A673 (cell line): ENCODE measurements at regions not wholly inside any gene's neighbourhood (a gene's known extent, or its start where the extent isn't known, plus 50 kb on each side); places are given as distances from the start of the nearest gene placed in this dataset.
"Not testable (repeated sequence)": the region's sequence is repeated elsewhere in the genome, so short reads cannot be mapped to it uniquely, and the experiment has no call there.

Experiments used
- BruUV-seq: library from RNA; stranded (reverse); fragments of 400-500 nt; replicated peaks from 2 replicates; lab custom pipeline; 2021; lab: Mats Ljungman, UMichigan
- CTCF ChIA-PET: fragments of 300-600 bp; sonication (Branson Sonifier 250); formaldehyde crosslinking; loops from one replicate; lab custom pipeline; 2022; ENCODE audit warnings: antibody characterized with exemption; lab: Charles Lee
- POLR2A ChIA-PET: fragments of 300-600 bp; sonication (Branson Sonifier 250); formaldehyde crosslinking; loops from one replicate; lab custom pipeline; 2022; ENCODE audit warnings: antibody characterized with exemption; ENCODE audit not compliant: low non-redundant PET; lab: Charles Lee
- DNase-seq: peaks from one replicate; pipeline ENCODE4 v3.0.0-alpha.2; 2015; ENCODE audit warnings: low spot score
- H3K27ac ChIP-seq: fragments of 200-600 bp; sonication (generic); 2 replicates; pipeline ENCODE4 v1.5.1; 2016; ENCODE audit warnings: mixed run types, low read depth, mild to moderate bottlenecking, mixed read lengths, antibody characterized with exemption, low read length; ENCODE audit not compliant: poor library complexity, severe bottlenecking
- H3K27me3 ChIP-seq: fragments of 200-600 bp; sonication (generic); replicated peaks from 2 replicates; pipeline ENCODE4 v1.6.1; 2017; ENCODE audit warnings: mixed run types, low read depth, mild to moderate bottlenecking, mixed read lengths, antibody characterized with exemption, low read length; ENCODE audit not compliant: insufficient read depth, poor library complexity
- H3K36me3 ChIP-seq: fragments of 200-600 bp; sonication (generic); 2 replicates; pipeline ENCODE4 v1.6.1; 2016; ENCODE audit warnings: mixed run types, mild to moderate bottlenecking, mixed read lengths, antibody characterized with exemption, low read length; ENCODE audit not compliant: insufficient read depth, poor library complexity, severe bottlenecking
- H3K4me1 ChIP-seq: fragments of 200-600 bp; sonication (generic); 2 replicates; pipeline ENCODE4 v1.6.1; 2017; ENCODE audit warnings: mixed run types, mild to moderate bottlenecking, mixed read lengths, antibody characterized with exemption, low read length; ENCODE audit not compliant: insufficient read depth, poor library complexity, severe bottlenecking
- H3K4me3 ChIP-seq: fragments of 200-600 bp; sonication (generic); 2 replicates; pipeline ENCODE4 v1.5.1; 2016; ENCODE audit warnings: low read depth, mixed run types, mild to moderate bottlenecking, mixed read lengths, low read length; ENCODE audit not compliant: poor library complexity, severe bottlenecking
- H3K9me3 ChIP-seq: fragments of 200-600 bp; sonication (generic); 2 replicates; pipeline ENCODE4 v1.6.1; 2016; ENCODE audit warnings: mixed run types, low read depth, mild to moderate bottlenecking, mixed read lengths, antibody characterized with exemption, low read length; ENCODE audit not compliant: poor library complexity, severe bottlenecking
- EZH2 ChIP-seq: fragments of 200-600 bp; sonication (generic); IDR thresholded peaks from 2 replicates; pipeline ENCODE4 v1.6.1; 2017; ENCODE audit warnings: borderline replicate concordance, low read depth, mild to moderate bottlenecking, mixed read lengths, antibody characterized with exemption, low read length; ENCODE audit not compliant: poor library complexity, severe bottlenecking
- intact Hi-C: fragments of 100-400 bp; cut with micrococcal nuclease; formaldehyde crosslinking; loops from one replicate; pipeline ENCODE4 v1.10.0; 2022; ENCODE audit not compliant: unreplicated experiment
- TF ChIP-seq, protein P1 (sequence below): fragments of 300-800, 200-600 bp; sonication (generic); conservative IDR thresholded peaks from 2 replicates; pipeline ENCODE4 v1.5.1; 2017; ENCODE audit warnings: low read depth, mild to moderate bottlenecking, antibody characterized with exemption, low read length, moderate library complexity, mixed read lengths

DNA sequence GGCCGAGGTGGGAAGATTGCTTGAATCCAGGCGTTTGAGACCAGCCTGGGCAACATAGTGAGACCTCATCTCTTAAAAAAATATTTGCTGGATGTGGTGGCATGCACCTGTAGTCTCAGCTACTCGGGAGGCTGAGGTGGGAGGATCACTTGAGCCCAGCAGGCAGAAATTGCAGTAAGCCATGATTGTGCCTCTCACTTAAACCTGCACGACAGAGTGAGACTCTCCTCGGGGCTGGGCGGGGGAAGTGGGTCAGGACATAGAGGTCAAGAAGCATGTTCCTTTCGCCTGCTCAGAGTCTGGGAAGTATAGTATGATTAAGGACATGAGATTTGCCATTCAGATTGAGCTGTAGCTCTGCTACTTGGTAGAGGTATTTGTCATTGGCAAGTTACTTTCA is 52.3 kb downstream of the SEPTIN7 start:
- H3K9me3 ChIP-seq, CTCF ChIA-PET, BruUV-seq, H3K4me3 ChIP-seq, H3K27ac ChIP-seq, POLR2A ChIA-PET, H3K27me3 ChIP-seq, DNase-seq, intact Hi-C loops: not testable (repeated sequence)
- peaks cover 24% of the 10 kb centered on the region for H3K4me1 ChIP-seq
- peaks cover 11% of the 10 kb centered on the region for H3K36me3 ChIP-seq

DNA sequence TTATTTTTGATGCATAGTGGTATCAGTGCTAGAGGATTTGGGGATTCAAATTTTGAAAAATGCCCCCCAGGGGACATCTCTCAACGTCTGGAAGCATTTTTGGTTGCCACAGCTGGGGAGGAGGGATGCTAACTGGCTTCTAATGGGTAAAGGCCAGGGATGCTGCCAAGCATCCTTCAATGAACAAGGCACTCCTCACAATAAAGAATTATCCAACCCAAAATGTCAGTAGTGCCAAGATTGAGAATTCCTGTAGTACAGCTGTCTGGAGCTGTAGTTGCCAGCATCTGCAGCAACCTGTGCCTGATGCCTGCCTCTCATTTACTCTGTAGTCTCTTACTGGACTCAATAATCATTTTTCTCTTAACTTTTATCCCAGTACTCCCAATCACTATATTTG is 53.5 kb downstream of the SEPTIN7 start:
- Histone ChIP-seq H3K27ac (no peak overlapping the region), H3K4me1 (peaks cover 18% of the 10 kb centered on the region), H3K27me3 (no peaks in the 10 kb centered on the region), H3K9me3 (peaks cover 6% of the 10 kb centered on the region), H3K4me3 (no peak overlapping the region), H3K36me3 (peaks cover 11% of the 10 kb centered on the region)
- ChIA-PET CTCF (no interaction called here), POLR2A (no interaction called here)
- no peak for DNase-seq
- no TSS peak for BruUV-seq
- intact Hi-C loops, result no loop called here
- no peak for TF ChIP-seq EZH2
- TF ChIP-seq, protein P1, sequence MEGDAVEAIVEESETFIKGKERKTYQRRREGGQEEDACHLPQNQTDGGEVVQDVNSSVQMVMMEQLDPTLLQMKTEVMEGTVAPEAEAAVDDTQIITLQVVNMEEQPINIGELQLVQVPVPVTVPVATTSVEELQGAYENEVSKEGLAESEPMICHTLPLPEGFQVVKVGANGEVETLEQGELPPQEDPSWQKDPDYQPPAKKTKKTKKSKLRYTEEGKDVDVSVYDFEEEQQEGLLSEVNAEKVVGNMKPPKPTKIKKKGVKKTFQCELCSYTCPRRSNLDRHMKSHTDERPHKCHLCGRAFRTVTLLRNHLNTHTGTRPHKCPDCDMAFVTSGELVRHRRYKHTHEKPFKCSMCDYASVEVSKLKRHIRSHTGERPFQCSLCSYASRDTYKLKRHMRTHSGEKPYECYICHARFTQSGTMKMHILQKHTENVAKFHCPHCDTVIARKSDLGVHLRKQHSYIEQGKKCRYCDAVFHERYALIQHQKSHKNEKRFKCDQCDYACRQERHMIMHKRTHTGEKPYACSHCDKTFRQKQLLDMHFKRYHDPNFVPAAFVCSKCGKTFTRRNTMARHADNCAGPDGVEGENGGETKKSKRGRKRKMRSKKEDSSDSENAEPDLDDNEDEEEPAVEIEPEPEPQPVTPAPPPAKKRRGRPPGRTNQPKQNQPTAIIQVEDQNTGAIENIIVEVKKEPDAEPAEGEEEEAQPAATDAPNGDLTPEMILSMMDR, result no peak

DNA sequence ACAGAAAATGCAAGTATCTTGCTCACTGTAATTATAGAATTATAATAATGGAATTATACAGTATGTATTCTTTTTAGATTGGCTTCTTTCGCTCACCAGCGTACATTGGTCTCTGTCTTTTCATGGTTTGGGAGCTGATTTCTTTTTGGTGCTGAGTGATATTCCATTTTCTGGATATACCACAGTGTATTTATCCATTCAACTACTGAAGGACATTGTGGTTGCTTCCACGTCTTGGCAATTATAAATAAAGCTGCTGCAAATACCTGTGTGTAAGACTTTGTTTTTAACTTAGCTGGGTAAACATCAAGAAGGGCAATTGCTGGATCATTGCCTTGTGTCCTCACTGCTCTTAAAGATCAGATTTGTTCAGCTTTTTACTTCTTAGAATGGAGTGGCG is 55.3 kb downstream of the SEPTIN7 start:
- H3K27me3 ChIP-seq, result no peaks in the 10 kb centered on the region
- no peak overlapping the region for H3K27ac ChIP-seq
- intact Hi-C loops, result no loop called here
- no peak overlapping the region for H3K4me3 ChIP-seq
- no peak for DNase-seq
- peaks cover 11% of the 10 kb centered on the region for H3K36me3 ChIP-seq
- ChIA-PET CTCF (no interaction called here), POLR2A (no interaction called here)
- BruUV-seq, result no TSS peak
- peaks cover 18% of the 10 kb centered on the region for H3K4me1 ChIP-seq
- TF ChIP-seq EZH2, result no peak
- TF ChIP-seq, protein P1, result no peak
- H3K9me3 ChIP-seq, result peaks cover 6% of the 10 kb centered on the region

DNA sequence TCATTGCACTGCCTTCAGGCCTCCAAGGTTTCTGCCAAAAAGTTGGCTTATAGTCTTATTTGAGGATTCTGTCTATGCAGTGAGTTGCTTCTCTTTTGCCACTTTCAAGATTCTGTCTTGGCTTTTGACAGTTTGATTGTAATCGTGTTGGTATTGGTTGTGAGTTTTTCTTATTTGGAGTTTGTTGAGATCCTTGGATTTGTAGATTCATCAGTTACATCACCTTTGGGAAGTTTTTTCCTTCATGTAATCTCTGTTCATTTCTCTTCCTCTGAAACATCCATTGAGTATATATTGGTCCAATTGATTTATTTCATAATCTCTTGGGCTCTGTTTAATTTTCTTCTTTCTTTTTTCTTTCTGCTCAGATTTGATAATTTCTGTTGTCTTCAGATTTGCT is 59.8 kb downstream of the SEPTIN7 start:
- Histone ChIP-seq H3K36me3 (peaks cover 29% of the 10 kb centered on the region), H3K9me3 (peaks cover 6% of the 10 kb centered on the region), H3K4me1 (no peaks in the 10 kb centered on the region), H3K27me3 (no peaks in the 10 kb centered on the region), H3K4me3 (no peak overlapping the region), H3K27ac (no peak overlapping the region)
- POLR2A ChIA-PET, result no interaction called here
- no peak for TF ChIP-seq EZH2
- TF ChIP-seq, protein P1, result no peak
- DNase-seq, result no peak
- no TSS peak for BruUV-seq
- CTCF ChIA-PET, result no interaction called here
- intact Hi-C loops, result no loop called here
